ENCODE measurements at regions not wholly inside any gene's neighbourhood (a gene's known extent, or its start where the extent isn't known, plus 50 kb on each side); places are given as distances from the start of the nearest gene placed in this dataset.

DNA sequence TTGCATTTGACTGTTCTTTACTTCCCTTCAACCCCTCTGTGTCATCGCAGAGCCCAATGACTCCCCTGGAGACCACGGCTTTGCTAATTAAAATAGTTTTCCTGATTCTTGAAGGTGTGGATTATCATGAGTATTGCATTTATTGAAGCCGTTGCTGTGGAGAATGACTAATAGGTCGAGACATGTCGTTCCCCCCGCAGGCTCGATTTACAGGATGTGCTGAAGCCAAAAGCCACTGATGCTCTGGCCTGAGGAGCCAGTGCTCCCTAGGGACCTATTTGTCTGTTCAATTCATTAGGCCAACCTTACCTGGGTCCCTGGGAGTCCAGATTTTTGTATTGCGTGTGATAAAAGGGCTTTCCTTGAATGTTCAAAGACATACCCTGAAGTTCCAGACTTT lies 102.3 kb downstream of the NPTX2 start:
- H2BK20ac ChIP-seq (ENCODE audit: low read depth, low read length, poor library complexity, severe bottlenecking) = no peak overlapping the region
- no peak overlapping the region for H3K4ac ChIP-seq (ENCODE audit: low read depth, low read length)
- no peak overlapping the region for H3K18ac ChIP-seq (ENCODE audit: insufficient read length, low read depth, low read length)
- no peak overlapping the region for H4K5ac ChIP-seq (ENCODE audit: insufficient read length, low read depth, low read length)
- H3K14ac ChIP-seq (ENCODE audit: insufficient read depth, low read length) = no peak overlapping the region
- no peak overlapping the region for H2AK5ac ChIP-seq (ENCODE audit: insufficient read length, low read length)
- H2BK15ac ChIP-seq (ENCODE audit: low read depth, low read length) = no peak overlapping the region
- no peaks in the 10 kb centered on the region for H3K79me2 ChIP-seq (ENCODE audit: insufficient read depth, low read length)
- TF ChIP-seq, protein P1, sequence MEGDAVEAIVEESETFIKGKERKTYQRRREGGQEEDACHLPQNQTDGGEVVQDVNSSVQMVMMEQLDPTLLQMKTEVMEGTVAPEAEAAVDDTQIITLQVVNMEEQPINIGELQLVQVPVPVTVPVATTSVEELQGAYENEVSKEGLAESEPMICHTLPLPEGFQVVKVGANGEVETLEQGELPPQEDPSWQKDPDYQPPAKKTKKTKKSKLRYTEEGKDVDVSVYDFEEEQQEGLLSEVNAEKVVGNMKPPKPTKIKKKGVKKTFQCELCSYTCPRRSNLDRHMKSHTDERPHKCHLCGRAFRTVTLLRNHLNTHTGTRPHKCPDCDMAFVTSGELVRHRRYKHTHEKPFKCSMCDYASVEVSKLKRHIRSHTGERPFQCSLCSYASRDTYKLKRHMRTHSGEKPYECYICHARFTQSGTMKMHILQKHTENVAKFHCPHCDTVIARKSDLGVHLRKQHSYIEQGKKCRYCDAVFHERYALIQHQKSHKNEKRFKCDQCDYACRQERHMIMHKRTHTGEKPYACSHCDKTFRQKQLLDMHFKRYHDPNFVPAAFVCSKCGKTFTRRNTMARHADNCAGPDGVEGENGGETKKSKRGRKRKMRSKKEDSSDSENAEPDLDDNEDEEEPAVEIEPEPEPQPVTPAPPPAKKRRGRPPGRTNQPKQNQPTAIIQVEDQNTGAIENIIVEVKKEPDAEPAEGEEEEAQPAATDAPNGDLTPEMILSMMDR (conservative IDR thresholded peaks at IDR 0.05) = no peak
- no peak overlapping the region for H3K4me3 Mint-ChIP-seq
- H2AFZ ChIP-seq (ENCODE audit: low read length) = no peak overlapping the region
- H3K23ac ChIP-seq (ENCODE audit: insufficient read length, low read depth, low read length) = no peak overlapping the region
- no peaks in the 10 kb centered on the region for H3K4me1 Mint-ChIP-seq
- H2BK5ac ChIP-seq (ENCODE audit: insufficient read length, low read length) = no peak overlapping the region
- H3K23me2 ChIP-seq (ENCODE audit: insufficient read length, low read depth, low read length, poor library complexity, severe bottlenecking) = no peaks in the 10 kb centered on the region
- H3T11ph ChIP-seq (ENCODE audit: low read length) = no peak overlapping the region
- H3K27ac ChIP-seq (ENCODE audit: insufficient read length, low read depth, low read length) = no peak overlapping the region
- H4K91ac ChIP-seq (ENCODE audit: insufficient read length, low read depth, low read length) = no peak overlapping the region
- no peaks in the 10 kb centered on the region for H3K9me3 ChIP-seq (ENCODE audit: control insufficient read depth, low read depth, low read length)
- no peak for DNase-seq
- H3K27me3 Mint-ChIP-seq (ENCODE audit: low read depth) = peaks cover 10% of the 10 kb centered on the region
- no peak overlapping the region for H4K8ac ChIP-seq (replicated peaks; ENCODE audit: insufficient read length, low read depth, low read length)
- H3K27ac Mint-ChIP-seq = no peak overlapping the region
- H3K56ac ChIP-seq (ENCODE audit: insufficient read length, low read depth, low read length) = no peak overlapping the region
- H3K9me3 Mint-ChIP-seq = no peaks in the 10 kb centered on the region
- H4K20me1 ChIP-seq (ENCODE audit: control insufficient read depth, insufficient read depth, insufficient read length) = no peaks in the 10 kb centered on the region
- H3K79me1 ChIP-seq (ENCODE audit: insufficient read depth, low read depth, low read length, poor library complexity, severe bottlenecking) = no peaks in the 10 kb centered on the region
- no peak overlapping the region for H2BK120ac ChIP-seq (ENCODE audit: low read depth, low read length, poor library complexity, severe bottlenecking)
- WGBS (ENCODE audit: extremely low coverage, insufficient read length, low lambda C conversion rate) = no CpG with 5 or more reads among the region's 8 CpGs
- H3K4me2 ChIP-seq (ENCODE audit: insufficient read depth, insufficient read length, low read length) = no peak overlapping the region
- H3K27me3 ChIP-seq (ENCODE audit: insufficient read depth, low read length) = no peaks in the 10 kb centered on the region
- H3K36me3 Mint-ChIP-seq (ENCODE audit: insufficient read depth in 1 of 3, low read depth in 3 of 3) = no peaks in the 10 kb centered on the region
- no peak overlapping the region for H3K9ac ChIP-seq (ENCODE audit: extremely low read depth, insufficient read length, low read length)
- no peaks in the 10 kb centered on the region for H3K4me1 ChIP-seq (ENCODE audit: insufficient read depth, low read length)
- H2BK12ac ChIP-seq (ENCODE audit: insufficient read length, low read depth, low read length) = no peak overlapping the region

All from H9 (cell line).